Calu3 (cell line): ENCODE measurements at regions not wholly inside any gene's neighbourhood (a gene's known extent, or its start where the extent isn't known, plus 50 kb on each side); places are given as distances from the start of the nearest gene placed in this dataset.
"Not testable (repeated sequence)": the region's sequence is repeated elsewhere in the genome, so short reads cannot be mapped to it uniquely, and the experiment has no call there.

Experiments used
- BruUV-seq: library from RNA; stranded (reverse); fragments of 400-500 nt; replicated peaks from 2 replicates; lab custom pipeline; 2021; lab: Mats Ljungman, UMichigan
- CTCF ChIA-PET: fragments of 300-600 bp; sonication (Branson Sonifier 250); formaldehyde crosslinking; loops from one replicate; lab custom pipeline; 2022; ENCODE audit warnings: antibody characterized with exemption; lab: Charles Lee
- DNase-seq: peaks from one replicate; pipeline ENCODE4 v3.0.0; 2022
- H3K27ac Mint-ChIP-seq: one replicate; pipeline ENCODE4 v1.8.0; 2022; ENCODE audit warnings: mixed read lengths; ENCODE audit not compliant: unreplicated experiment
- H3K27me3 Mint-ChIP-seq: one replicate; pipeline ENCODE4 v1.8.0; 2022; ENCODE audit warnings: mixed read lengths; ENCODE audit not compliant: unreplicated experiment
- H3K36me3 Mint-ChIP-seq: one replicate; pipeline ENCODE4 v1.8.0; 2022; ENCODE audit warnings: mild to moderate bottlenecking, moderate library complexity, mixed read lengths; ENCODE audit not compliant: insufficient read depth, unreplicated experiment
- H3K4me1 Mint-ChIP-seq: one replicate; pipeline ENCODE4 v1.8.0; 2022; ENCODE audit warnings: mild to moderate bottlenecking, low read depth, mixed read lengths; ENCODE audit not compliant: unreplicated experiment
- H3K4me3 Mint-ChIP-seq: one replicate; pipeline ENCODE4 v1.8.0; 2022; ENCODE audit warnings: mild to moderate bottlenecking, low read depth, moderate library complexity, mixed read lengths; ENCODE audit not compliant: unreplicated experiment
- H3K9me3 Mint-ChIP-seq: one replicate; pipeline ENCODE4 v1.8.0; 2022; ENCODE audit warnings: low read depth, mixed read lengths; ENCODE audit not compliant: unreplicated experiment
- intact Hi-C: fragments of 100-400 bp; cut with micrococcal nuclease; formaldehyde crosslinking; loops from one replicate; pipeline ENCODE4 v1.10.0; 2022; ENCODE audit not compliant: unreplicated experiment
- TF ChIP-seq, protein P1 (sequence below): fragments of 200-600 bp; IDR thresholded peaks from one replicate; pipeline ENCODE4 v1.8.0; 2022; ENCODE audit warnings: antibody characterized with exemption; ENCODE audit not compliant: unreplicated experiment

DNA sequence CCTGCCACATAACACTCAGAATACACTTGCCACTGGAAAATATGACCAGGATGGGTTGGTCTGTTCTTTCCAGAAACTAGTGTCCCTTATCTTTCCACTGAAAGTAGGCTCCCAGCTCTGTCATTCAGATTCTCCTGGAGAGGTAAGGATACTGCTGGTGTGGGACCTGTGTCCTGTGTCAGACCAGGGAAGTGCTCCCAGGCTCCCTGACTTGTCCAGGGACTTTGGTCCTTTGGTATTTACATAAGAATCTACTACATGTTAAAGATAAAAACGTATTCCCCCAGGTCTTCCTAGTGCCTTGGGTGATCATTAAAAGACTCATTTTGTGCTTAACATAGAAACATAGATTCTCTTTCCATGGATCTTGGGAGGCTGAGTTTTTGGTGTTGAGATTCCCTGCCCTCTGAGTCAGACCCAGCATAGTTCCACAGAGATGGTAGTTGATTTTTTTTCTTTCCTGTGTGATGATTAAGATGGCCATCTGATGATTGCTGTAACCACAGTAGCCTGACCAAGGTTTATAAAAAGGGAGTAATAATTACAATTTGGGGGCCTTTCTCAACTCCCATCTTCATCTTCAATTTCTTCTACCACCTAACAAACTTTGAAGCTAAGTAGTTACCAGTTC, 159.8 kb upstream of the JADE1 start:
- TF ChIP-seq, protein P1, sequence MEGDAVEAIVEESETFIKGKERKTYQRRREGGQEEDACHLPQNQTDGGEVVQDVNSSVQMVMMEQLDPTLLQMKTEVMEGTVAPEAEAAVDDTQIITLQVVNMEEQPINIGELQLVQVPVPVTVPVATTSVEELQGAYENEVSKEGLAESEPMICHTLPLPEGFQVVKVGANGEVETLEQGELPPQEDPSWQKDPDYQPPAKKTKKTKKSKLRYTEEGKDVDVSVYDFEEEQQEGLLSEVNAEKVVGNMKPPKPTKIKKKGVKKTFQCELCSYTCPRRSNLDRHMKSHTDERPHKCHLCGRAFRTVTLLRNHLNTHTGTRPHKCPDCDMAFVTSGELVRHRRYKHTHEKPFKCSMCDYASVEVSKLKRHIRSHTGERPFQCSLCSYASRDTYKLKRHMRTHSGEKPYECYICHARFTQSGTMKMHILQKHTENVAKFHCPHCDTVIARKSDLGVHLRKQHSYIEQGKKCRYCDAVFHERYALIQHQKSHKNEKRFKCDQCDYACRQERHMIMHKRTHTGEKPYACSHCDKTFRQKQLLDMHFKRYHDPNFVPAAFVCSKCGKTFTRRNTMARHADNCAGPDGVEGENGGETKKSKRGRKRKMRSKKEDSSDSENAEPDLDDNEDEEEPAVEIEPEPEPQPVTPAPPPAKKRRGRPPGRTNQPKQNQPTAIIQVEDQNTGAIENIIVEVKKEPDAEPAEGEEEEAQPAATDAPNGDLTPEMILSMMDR, result no peak
- Mint-ChIP-seq H3K4me3 (no peak overlapping the region), H3K36me3 (no peaks in the 10 kb centered on the region), H3K4me1 (no peaks in the 10 kb centered on the region), H3K9me3 (no peaks in the 10 kb centered on the region), H3K27me3 (no peaks in the 10 kb centered on the region), H3K27ac (no peak overlapping the region)
- CTCF ChIA-PET, result interaction anchor here (0.6 kb wide), 1 partner anchor 75 kb away, joined by 4 read pairs; no protein-coding TSS in a partner anchor
- no peak for DNase-seq
- intact Hi-C loops, result no loop called here
- no TSS peak for BruUV-seq

DNA sequence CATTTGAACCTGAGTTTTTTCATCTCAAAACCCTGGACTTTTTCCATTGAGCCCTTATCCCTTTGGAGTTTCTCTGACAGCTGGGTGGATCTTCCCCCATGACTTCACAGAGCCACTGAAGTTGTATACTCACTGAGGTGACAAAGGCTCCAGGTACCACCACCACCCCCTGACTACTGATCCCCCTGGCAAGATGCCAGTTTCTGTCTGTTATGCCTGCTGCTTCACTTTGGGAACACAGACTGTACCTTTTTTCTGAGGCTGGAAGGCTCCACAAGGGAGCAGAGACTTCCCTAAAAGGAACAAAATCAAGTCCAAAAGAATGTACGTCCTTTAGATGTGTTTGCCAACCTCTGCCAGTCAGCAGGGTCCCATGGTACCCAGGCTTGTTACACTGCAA, 160.3 kb upstream of the JADE1 start:
- CTCF ChIA-PET, result no interaction called here
- no peaks in the 10 kb centered on the region for H3K36me3 Mint-ChIP-seq
- H3K4me3 Mint-ChIP-seq, result no peak overlapping the region
- no peaks in the 10 kb centered on the region for H3K9me3 Mint-ChIP-seq
- intact Hi-C loops, result no loop called here
- no peaks in the 10 kb centered on the region for H3K4me1 Mint-ChIP-seq
- TF ChIP-seq, protein P1, result no peak
- no peak overlapping the region for H3K27ac Mint-ChIP-seq
- BruUV-seq, result no TSS peak
- no peaks in the 10 kb centered on the region for H3K27me3 Mint-ChIP-seq
- DNase-seq, result no peak

DNA sequence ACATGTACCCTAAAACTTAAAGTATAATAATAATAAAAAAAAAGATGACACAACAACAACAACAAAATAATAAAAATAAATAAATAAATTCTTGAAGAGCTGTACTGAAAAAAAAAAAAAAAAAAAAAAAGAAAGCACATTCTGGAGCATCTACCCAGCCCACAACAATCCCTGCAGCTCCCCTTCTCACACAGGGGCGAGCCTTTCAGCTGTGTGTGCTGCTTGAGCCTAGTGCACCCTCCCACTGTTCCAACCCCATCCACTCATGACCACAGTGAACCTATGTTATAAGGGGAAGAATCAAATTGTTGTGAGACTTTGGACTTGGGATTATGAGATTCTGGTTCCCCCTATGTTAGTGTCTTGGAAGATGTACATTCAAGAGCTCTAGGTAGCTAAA, 161.5 kb upstream of the JADE1 start:
- no peak overlapping the region for H3K27ac Mint-ChIP-seq
- H3K4me1 Mint-ChIP-seq, result no peaks in the 10 kb centered on the region
- TF ChIP-seq, protein P1, result no peak
- H3K27me3 Mint-ChIP-seq, result no peaks in the 10 kb centered on the region
- H3K9me3 Mint-ChIP-seq, result no peaks in the 10 kb centered on the region
- no peak for DNase-seq
- intact Hi-C loops, result no loop called here
- BruUV-seq, result no TSS peak
- H3K4me3 Mint-ChIP-seq, result no peak overlapping the region
- CTCF ChIA-PET, result interaction anchor here (0.6 to 0.7 kb wide), 2 partner anchors 10 to 162 kb away, joined by 3 to 6 read pairs; partner anchors contain the start of gene JADE1
- no peaks in the 10 kb centered on the region for H3K36me3 Mint-ChIP-seq

DNA sequence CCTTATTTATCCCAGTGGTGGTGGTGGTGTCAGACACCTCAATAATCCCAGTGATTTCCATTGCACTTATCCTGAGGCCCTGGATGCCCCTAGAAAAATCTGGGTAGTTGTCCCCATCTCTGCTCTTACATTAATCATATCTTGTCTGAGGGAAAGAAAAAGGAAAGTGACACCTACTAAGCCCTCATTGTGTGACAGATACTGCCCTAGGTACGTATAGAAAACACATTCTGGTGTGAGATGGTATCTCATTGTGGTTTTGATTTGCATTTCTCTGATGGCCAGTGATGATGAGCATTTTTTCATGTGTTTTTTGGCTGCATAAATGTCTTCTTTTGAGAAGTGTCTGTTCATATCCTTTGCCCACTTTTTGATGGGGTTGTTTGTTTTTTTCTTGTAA, 162.6 kb upstream of the JADE1 start:
- intact Hi-C loops, BruUV-seq, DNase-seq, CTCF ChIA-PET, H3K4me3 Mint-ChIP-seq, H3K27me3 Mint-ChIP-seq, H3K9me3 Mint-ChIP-seq, H3K27ac Mint-ChIP-seq, H3K4me1 Mint-ChIP-seq, H3K36me3 Mint-ChIP-seq: not testable (repeated sequence)

DNA sequence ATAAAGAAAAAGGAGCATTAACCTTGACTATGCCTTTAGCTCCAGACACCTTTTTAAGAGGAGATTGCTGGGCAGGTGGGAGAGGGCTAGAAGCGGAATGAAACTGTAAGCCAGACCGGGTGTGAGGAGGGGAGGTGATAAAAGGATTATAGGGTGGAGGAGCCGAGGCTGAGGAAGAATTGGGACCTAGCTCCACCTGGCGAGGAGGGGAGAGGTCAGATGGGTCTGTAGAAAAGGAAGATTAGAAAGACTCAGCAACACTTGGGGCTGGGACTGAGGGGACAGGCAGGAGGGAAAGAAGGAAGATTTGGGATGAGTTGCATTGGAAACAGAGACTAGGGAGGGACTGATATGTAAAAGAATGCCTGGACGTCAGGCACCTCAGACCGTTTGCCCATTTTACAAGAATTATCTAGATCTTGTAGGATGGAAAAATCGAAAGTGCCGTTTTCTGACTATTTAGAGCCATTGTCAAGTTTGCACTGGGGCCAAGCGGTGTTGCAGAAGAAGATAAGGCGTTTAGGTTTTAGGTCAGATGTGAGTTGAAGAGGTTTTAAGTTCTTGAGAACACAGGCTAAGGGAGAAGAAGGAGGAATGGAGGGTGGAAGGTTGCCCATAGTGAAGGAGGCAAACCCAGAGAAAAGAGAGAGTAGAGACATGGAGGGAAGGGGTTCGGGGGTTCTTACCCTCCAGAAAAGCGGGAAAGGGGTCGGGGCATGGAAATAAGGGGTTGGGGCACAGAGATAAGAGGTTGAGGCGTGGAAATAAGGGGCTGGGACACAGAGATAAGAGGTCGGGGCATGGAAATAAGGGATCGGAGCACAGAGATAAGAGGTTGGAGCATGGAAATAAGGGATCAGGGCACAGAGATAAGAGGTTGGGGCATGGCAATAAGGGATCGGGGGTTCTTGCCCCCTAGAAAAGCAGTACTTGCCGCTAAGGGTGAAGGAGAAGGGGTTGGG, 164.5 kb upstream of the JADE1 start:
- H3K4me3 Mint-ChIP-seq, intact Hi-C loops, H3K4me1 Mint-ChIP-seq, CTCF ChIA-PET, H3K27me3 Mint-ChIP-seq, DNase-seq, H3K36me3 Mint-ChIP-seq, BruUV-seq, H3K27ac Mint-ChIP-seq, H3K9me3 Mint-ChIP-seq: not testable (repeated sequence)

DNA sequence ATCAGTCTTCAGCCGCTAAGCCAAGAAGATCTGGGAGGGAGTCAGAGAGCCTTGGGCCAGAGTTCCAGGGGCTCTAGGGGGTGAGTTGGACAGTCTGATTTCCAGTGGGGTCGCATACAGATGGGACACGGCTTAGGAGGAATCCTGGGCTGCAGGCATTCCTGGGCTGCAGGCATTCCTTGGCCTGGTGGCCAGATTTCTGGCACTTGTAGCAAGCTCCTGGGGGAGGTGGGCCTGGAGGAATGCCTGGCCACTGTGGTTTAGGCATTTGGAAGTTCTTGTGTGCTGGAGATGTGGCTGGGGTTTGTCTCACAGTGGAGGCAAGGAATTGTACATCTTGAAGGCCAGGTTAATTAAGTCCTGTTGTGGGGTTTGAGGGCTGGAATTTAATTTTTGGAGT, 165.4 kb upstream of the JADE1 start:
- H3K36me3 Mint-ChIP-seq, H3K9me3 Mint-ChIP-seq, H3K4me1 Mint-ChIP-seq, DNase-seq, H3K4me3 Mint-ChIP-seq, BruUV-seq, intact Hi-C loops, H3K27me3 Mint-ChIP-seq, H3K27ac Mint-ChIP-seq, CTCF ChIA-PET: not testable (repeated sequence)

DNA sequence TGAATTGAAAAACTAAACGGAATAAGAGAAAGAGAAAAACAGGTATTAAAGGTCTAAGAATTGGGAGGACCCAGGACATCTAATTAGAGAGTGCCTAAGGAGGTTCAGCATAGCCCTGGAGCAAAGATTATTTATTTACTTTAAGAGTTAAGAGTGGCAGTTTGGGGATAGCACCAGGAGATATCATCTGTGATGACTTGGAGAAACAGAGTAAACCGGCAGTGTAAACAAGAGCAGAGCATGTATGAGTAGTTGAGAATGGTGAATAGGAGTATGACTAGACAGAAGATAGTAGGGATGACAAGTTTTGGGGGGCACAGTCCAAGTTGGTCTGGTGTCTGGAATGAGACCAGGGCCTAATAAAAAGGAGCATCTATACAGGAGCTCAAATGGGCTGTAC, 167.9 kb upstream of the JADE1 start:
- H3K36me3 Mint-ChIP-seq, intact Hi-C loops, H3K27me3 Mint-ChIP-seq, H3K9me3 Mint-ChIP-seq, BruUV-seq, H3K4me1 Mint-ChIP-seq, H3K4me3 Mint-ChIP-seq, DNase-seq, H3K27ac Mint-ChIP-seq, CTCF ChIA-PET: not testable (repeated sequence)
